Neural progenitor cell (in vitro differentiated cells): ENCODE measurements at regions not wholly inside any gene's neighbourhood (a gene's known extent, or its start where the extent isn't known, plus 50 kb on each side); places are given as distances from the start of the nearest gene placed in this dataset.
"Not testable (repeated sequence)": the region's sequence is repeated elsewhere in the genome, so short reads cannot be mapped to it uniquely, and the experiment has no call there.

Experiments
- DNase-seq: peaks from one replicate; pipeline ENCODE4 v3.0.0-alpha.2; 2016; ENCODE audit warnings: low spot score
- H2AFZ ChIP-seq: fragments of 200-600 bp; sonication (generic); replicated peaks from 2 replicates; pipeline ENCODE4 v1.6.1; 2016; ENCODE audit warnings: antibody characterized with exemption
- H3F3A ChIP-seq: fragments of 200-600 bp; sonication (generic); 2 replicates; pipeline ENCODE4 v1.6.1; 2016; ENCODE audit warnings: antibody characterized with exemption, low read depth
- H3K27ac ChIP-seq: fragments of 200-600 bp; sonication (generic); 2 replicates; pipeline ENCODE4 v1.5.1; 2016; ENCODE audit warnings: mild to moderate bottlenecking
- H3K27me3 ChIP-seq: fragments of 200-600 bp; sonication (generic); 2 replicates; pipeline ENCODE4 v1.6.1; 2016; ENCODE audit warnings: mild to moderate bottlenecking, moderate library complexity
- H3K36me3 ChIP-seq: fragments of 200-600 bp; sonication (generic); 2 replicates; pipeline ENCODE4 v1.5.1; 2016
- H3K4me1 ChIP-seq: fragments of 200-600 bp; sonication (generic); 2 replicates; pipeline ENCODE4 v1.6.1; 2016; ENCODE audit warnings: mixed run types
- H3K4me2 ChIP-seq: fragments of 200-600 bp; sonication (generic); 2 replicates; pipeline ENCODE4 v1.6.1; 2016
- H3K4me3 ChIP-seq: fragments of 200-600 bp; sonication (generic); 2 replicates; pipeline ENCODE4 v1.5.1; 2016
- H3K79me2 ChIP-seq: fragments of 200-600 bp; sonication (generic); 2 replicates; pipeline ENCODE4 v1.6.1; 2016; ENCODE audit warnings: low read depth
- H3K9ac ChIP-seq: fragments of 200-600 bp; sonication (generic); 2 replicates; pipeline ENCODE4 v1.6.1; 2016
- H3K9me3 ChIP-seq: fragments of 200-600 bp; sonication (generic); 2 replicates; pipeline ENCODE4 v1.5.1; 2016; ENCODE audit warnings: low read depth
- H4K20me1 ChIP-seq: fragments of 200-600 bp; sonication (generic); 2 replicates; pipeline ENCODE4 v1.6.1; 2016; ENCODE audit warnings: low read depth
- H3K27ac Mint-ChIP-seq: 3 replicates; pipeline ENCODE4 v1.8.0; 2021; ENCODE audit warnings: mixed read lengths
- H3K27me3 Mint-ChIP-seq: 2 replicates; pipeline ENCODE4 v1.8.0; 2022; ENCODE audit warnings: low read depth, mild to moderate bottlenecking, inconsistent platforms, moderate library complexity, mixed read lengths; ENCODE audit not compliant: insufficient read depth
- H3K36me3 Mint-ChIP-seq: 3 replicates; pipeline ENCODE4 v1.8.0; 2021; ENCODE audit warnings: mixed read lengths
- H3K4me1 Mint-ChIP-seq: 3 replicates; pipeline ENCODE4 v1.8.0; 2021; ENCODE audit warnings: mixed read lengths
- H3K4me3 Mint-ChIP-seq: 3 replicates; pipeline ENCODE4 v1.8.0; 2021; ENCODE audit warnings: mild to moderate bottlenecking, moderate library complexity, mixed read lengths
- H3K9me3 Mint-ChIP-seq: 3 replicates; pipeline ENCODE4 v1.8.0; 2020; ENCODE audit warnings: mixed read lengths
- CTCF ChIP-seq: fragments of 200-600 bp; sonication (generic); IDR thresholded peaks from 2 replicates; pipeline ENCODE4 v1.5.1; 2017; ENCODE audit warnings: antibody characterized with exemption, mild to moderate bottlenecking
- EZH2 ChIP-seq: fragments of 200-600 bp; sonication (generic); IDR thresholded peaks from 2 replicates; pipeline ENCODE4 v1.6.1; 2017; ENCODE audit warnings: antibody characterized with exemption, mild to moderate bottlenecking, moderate library complexity
- EZH2phosphoT487 ChIP-seq: fragments of 200-600 bp; sonication (generic); IDR thresholded peaks from 2 replicates; pipeline ENCODE4 v1.6.1; 2017; ENCODE audit warnings: antibody characterized with exemption

- Mint-ChIP-seq H3K9me3 (peaks cover 9% of the 10 kb centered on the region), H3K27me3 (peaks cover 3% of the 10 kb centered on the region), H3K27ac (no peak overlapping the region), H3K4me1 (no peaks in the 10 kb centered on the region), H3K4me3 (no peak overlapping the region), H3K36me3 (no peaks in the 10 kb centered on the region)
- Histone ChIP-seq H4K20me1 (no peaks in the 10 kb centered on the region), H3K9me3 (no peaks in the 10 kb centered on the region), H2AFZ (no peak overlapping the region), H3K27ac (no peak overlapping the region), H3K27me3 (no peaks in the 10 kb centered on the region), H3K4me1 (no peaks in the 10 kb centered on the region), H3K4me2 (no peak overlapping the region), H3F3A (no peaks in the 10 kb centered on the region), H3K79me2 (no peaks in the 10 kb centered on the region), H3K9ac (no peak overlapping the region), H3K36me3 (no peaks in the 10 kb centered on the region), H3K4me3 (no peak overlapping the region)
- no peak for TF ChIP-seq EZH2phosphoT487
- no peak for TF ChIP-seq CTCF
- TF ChIP-seq EZH2 = no peak
- no peak for DNase-seq
Measured at GRCh38 chr10:36533316-36533715, 592.1 kb upstream of the ANKRD30A start.

DNA sequence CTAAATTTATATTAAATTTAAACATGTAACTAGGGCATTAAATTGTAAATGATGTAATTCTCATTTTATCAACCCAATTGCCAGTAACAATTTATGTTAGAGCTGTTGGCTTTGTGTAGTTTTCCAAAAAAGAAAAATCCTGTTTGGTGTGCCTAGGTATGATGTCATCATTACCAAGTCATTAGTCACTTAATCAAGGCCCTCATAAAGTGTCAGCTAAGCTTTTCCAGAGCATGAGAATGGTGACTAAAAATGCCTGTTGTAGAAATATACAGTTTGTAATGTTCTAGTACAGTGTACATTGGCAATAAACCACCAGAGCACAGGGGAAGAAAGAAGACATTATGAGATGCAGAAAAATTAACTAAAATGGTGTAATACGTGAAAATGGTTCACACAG is 593.8 kb upstream of the ANKRD30A start:
- Histone ChIP-seq H3K9me3 (no peaks in the 10 kb centered on the region), H3K27me3 (no peaks in the 10 kb centered on the region), H3K79me2 (no peaks in the 10 kb centered on the region), H3K36me3 (no peaks in the 10 kb centered on the region), H4K20me1 (no peaks in the 10 kb centered on the region), H3K27ac (no peak overlapping the region), H3K4me1 (no peaks in the 10 kb centered on the region), H3F3A (no peaks in the 10 kb centered on the region), H3K4me3 (no peak overlapping the region), H3K9ac (no peak overlapping the region), H2AFZ (no peak overlapping the region), H3K4me2 (no peak overlapping the region)
- Mint-ChIP-seq H3K9me3 (peaks cover 9% of the 10 kb centered on the region), H3K27me3 (peaks cover 3% of the 10 kb centered on the region), H3K4me1 (no peaks in the 10 kb centered on the region), H3K36me3 (no peaks in the 10 kb centered on the region), H3K4me3 (no peak overlapping the region), H3K27ac (no peak overlapping the region)
- TF ChIP-seq CTCF (no peak), EZH2 (no peak), EZH2phosphoT487 (no peak)
- DNase-seq = no peak

DNA sequence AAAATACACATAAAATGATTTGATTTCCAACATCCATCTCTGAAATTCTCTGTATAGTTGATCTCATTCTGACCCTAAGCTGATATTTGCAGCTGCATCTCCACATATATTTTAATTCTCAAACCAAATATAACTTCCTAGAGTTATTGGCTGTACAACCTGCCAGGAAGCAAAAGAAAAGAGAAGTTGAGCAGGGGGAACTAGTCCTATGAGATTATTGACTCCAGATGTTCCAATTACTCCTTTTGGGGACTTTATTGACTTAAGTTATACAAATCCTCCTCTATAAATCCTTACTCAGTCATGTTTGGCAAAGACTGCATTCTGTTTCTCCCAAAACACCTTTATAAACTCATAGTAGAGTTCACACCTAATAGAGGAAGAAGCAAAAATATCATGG is 599.4 kb upstream of the ANKRD30A start:
- no peak for DNase-seq
- Histone ChIP-seq H3K36me3 (no peaks in the 10 kb centered on the region), H3K9me3 (no peaks in the 10 kb centered on the region), H3K27me3 (no peaks in the 10 kb centered on the region), H2AFZ (no peak overlapping the region), H3K4me1 (no peaks in the 10 kb centered on the region), H3K27ac (no peak overlapping the region), H3K9ac (no peak overlapping the region), H3K79me2 (no peaks in the 10 kb centered on the region), H3K4me3 (no peak overlapping the region), H3K4me2 (no peak overlapping the region), H3F3A (no peaks in the 10 kb centered on the region), H4K20me1 (no peaks in the 10 kb centered on the region)
- Mint-ChIP-seq H3K27me3 (no peaks in the 10 kb centered on the region), H3K36me3 (no peaks in the 10 kb centered on the region), H3K9me3 (peaks cover 9% of the 10 kb centered on the region), H3K4me3 (no peak overlapping the region), H3K27ac (no peak overlapping the region), H3K4me1 (no peaks in the 10 kb centered on the region)
- no peak for TF ChIP-seq EZH2phosphoT487
- TF ChIP-seq CTCF = no peak
- TF ChIP-seq EZH2 = no peak

- not testable (repeated sequence) for H3K36me3 Mint-ChIP-seq, H3K9me3 ChIP-seq, H3K4me3 Mint-ChIP-seq, H3K27ac ChIP-seq, H2AFZ ChIP-seq, H3K4me2 ChIP-seq, H3K4me1 Mint-ChIP-seq, H3K79me2 ChIP-seq, H3K4me1 ChIP-seq, H3K27ac Mint-ChIP-seq, H3K4me3 ChIP-seq, H3F3A ChIP-seq, H3K27me3 Mint-ChIP-seq, H3K36me3 ChIP-seq, DNase-seq, H3K27me3 ChIP-seq, H3K9ac ChIP-seq, H3K9me3 Mint-ChIP-seq, H4K20me1 ChIP-seq
Measured at GRCh38 chr10:36524126-36524525, 601.3 kb upstream of the ANKRD30A start.
